ENCODE measurements at regions not wholly inside any gene's neighbourhood (a gene's known extent, or its start where the extent isn't known, plus 50 kb on each side); places are given as distances from the start of the nearest gene placed in this dataset.

DNA sequence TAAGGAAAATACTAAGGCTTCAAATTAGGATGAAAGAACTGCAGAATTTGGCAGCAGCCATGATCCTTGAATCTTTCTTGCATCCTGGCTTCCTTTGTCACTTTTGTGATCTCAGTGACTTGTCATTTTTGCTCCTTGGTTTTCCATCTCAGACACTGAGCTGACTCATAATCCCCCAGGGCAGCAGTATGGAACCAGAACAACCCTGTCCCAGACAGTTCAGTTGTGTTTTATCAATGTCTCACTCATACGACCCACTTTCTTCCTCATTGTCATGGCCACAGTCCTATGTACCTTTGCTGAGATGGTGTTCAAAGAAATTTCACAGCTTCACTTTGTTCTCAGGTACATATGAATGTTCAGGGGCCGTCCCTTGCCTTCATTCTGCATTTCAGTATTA, 488.5 kb upstream of the BTBD3 start:
- no peak overlapping the region for H3K4me3 ChIP-seq (ENCODE audit: insufficient read depth, low read depth, low read length)
- no peak overlapping the region for H3K56ac ChIP-seq (ENCODE audit: extremely low read depth, insufficient read depth, low read length)
- no CpG with 5 or more reads among the region's 2 CpGs for WGBS, 2 experiments (ENCODE audit: extremely low coverage in 2 of 2, insufficient read length in 1 of 2)
- H2BK5ac ChIP-seq (ENCODE audit: low read depth, low read length, poor library complexity, severe bottlenecking): no peak overlapping the region
- H4K5ac ChIP-seq (ENCODE audit: low read depth, low read length): no peak overlapping the region
- no peak overlapping the region for H4K8ac ChIP-seq (ENCODE audit: low read depth in 2 of 2, low read length in 2 of 2)
- H3K27ac ChIP-seq (ENCODE audit: insufficient read depth, low read length): no peak overlapping the region
- H2BK20ac ChIP-seq (ENCODE audit: low read depth, low read length): no peak overlapping the region
- H3K14ac ChIP-seq (replicated peaks; ENCODE audit: low read depth, low read length): no peak overlapping the region
- intact Hi-C loops (cut with micrococcal nuclease): no loop called here
- H3K79me1 ChIP-seq (ENCODE audit: low read depth in 1 of 2, low read length in 2 of 2): no peaks in the 10 kb centered on the region
- DNase-seq: no peak
- ChIA-PET POLR2A (ENCODE audit: unreplicated experiment) (no interaction called here), CTCF (no interaction called here)
- H3K9me3 ChIP-seq (ENCODE audit: control insufficient read depth, insufficient read depth, low read length): no peaks in the 10 kb centered on the region
- ATAC-seq (ENCODE audit: low read depth): no peak
- H2AFZ ChIP-seq (replicated peaks; ENCODE audit: low read length, poor library complexity): no peak overlapping the region
- no peaks in the 10 kb centered on the region for H3K36me3 ChIP-seq (ENCODE audit: control insufficient read depth, insufficient read depth, low read length)
- BruUV-seq (replicated peaks): no TSS peak
- peaks cover 3% of the 10 kb centered on the region; the same call in 1 of the 2 replicates for H3K4me1 ChIP-seq (ENCODE audit: control insufficient read depth, insufficient read depth, low read length)
- no peaks in the 10 kb centered on the region for H3K9me1 ChIP-seq (ENCODE audit: insufficient read depth, low read length)
- dilution Hi-C loops (cut with HindIII; ENCODE audit: low sequenced_read_pairs, unreplicated experiment): no loop called here
- no peak overlapping the region for H4K91ac ChIP-seq (ENCODE audit: insufficient read depth, low read depth, low read length)
- TF ChIP-seq, protein P1, sequence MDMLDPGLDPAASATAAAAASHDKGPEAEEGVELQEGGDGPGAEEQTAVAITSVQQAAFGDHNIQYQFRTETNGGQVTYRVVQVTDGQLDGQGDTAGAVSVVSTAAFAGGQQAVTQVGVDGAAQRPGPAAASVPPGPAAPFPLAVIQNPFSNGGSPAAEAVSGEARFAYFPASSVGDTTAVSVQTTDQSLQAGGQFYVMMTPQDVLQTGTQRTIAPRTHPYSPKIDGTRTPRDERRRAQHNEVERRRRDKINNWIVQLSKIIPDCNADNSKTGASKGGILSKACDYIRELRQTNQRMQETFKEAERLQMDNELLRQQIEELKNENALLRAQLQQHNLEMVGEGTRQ (IDR thresholded peaks at IDR 0.05; ENCODE audit: low read depth, low read length): no peak
- TF ChIP-seq POLR2A (IDR thresholded peaks at IDR 0.05; ENCODE audit: low read depth, low read length) (no peak), RFX5 (IDR thresholded peaks at IDR 0.05; ENCODE audit: low read depth, low read length) (no peak), RAD21 (IDR thresholded peaks at IDR 0.05; ENCODE audit: low read length) (no peak), SMC3 (IDR thresholded peaks at IDR 0.05; ENCODE audit: low read depth, low read length) (no peak), FOS (IDR thresholded peaks at IDR 0.05; ENCODE audit: low read depth, low read length) (no peak), BHLHE40 (IDR thresholded peaks at IDR 0.05; ENCODE audit: low read depth, low read length) (no peak), MXI1 (IDR thresholded peaks at IDR 0.05; ENCODE audit: borderline replicate concordance, low read depth, low read length) (no peak), MAZ (IDR thresholded peaks at IDR 0.05; ENCODE audit: borderline replicate concordance, low read depth, low read length) (no peak), CEBPB (IDR thresholded peaks at IDR 0.05; ENCODE audit: low read depth, low read length) (no peak), CHD1 (IDR thresholded peaks at IDR 0.05; ENCODE audit: low read depth, low read length) (no peak), MAFK (IDR thresholded peaks at IDR 0.05; ENCODE audit: low read depth, low read length) (no peak), NFE2L2 (IDR thresholded peaks at IDR 0.05; ENCODE audit: low read depth, low read length) (no peak), RCOR1 (IDR thresholded peaks at IDR 0.05; ENCODE audit: insufficient replicate concordance, low read length) (no peak)
- TF ChIP-seq, protein P2, sequence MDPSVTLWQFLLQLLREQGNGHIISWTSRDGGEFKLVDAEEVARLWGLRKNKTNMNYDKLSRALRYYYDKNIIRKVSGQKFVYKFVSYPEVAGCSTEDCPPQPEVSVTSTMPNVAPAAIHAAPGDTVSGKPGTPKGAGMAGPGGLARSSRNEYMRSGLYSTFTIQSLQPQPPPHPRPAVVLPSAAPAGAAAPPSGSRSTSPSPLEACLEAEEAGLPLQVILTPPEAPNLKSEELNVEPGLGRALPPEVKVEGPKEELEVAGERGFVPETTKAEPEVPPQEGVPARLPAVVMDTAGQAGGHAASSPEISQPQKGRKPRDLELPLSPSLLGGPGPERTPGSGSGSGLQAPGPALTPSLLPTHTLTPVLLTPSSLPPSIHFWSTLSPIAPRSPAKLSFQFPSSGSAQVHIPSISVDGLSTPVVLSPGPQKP (IDR thresholded peaks at IDR 0.05; ENCODE audit: borderline replicate concordance, low read depth, low read length): no peak
- TF ChIP-seq, protein P3, sequence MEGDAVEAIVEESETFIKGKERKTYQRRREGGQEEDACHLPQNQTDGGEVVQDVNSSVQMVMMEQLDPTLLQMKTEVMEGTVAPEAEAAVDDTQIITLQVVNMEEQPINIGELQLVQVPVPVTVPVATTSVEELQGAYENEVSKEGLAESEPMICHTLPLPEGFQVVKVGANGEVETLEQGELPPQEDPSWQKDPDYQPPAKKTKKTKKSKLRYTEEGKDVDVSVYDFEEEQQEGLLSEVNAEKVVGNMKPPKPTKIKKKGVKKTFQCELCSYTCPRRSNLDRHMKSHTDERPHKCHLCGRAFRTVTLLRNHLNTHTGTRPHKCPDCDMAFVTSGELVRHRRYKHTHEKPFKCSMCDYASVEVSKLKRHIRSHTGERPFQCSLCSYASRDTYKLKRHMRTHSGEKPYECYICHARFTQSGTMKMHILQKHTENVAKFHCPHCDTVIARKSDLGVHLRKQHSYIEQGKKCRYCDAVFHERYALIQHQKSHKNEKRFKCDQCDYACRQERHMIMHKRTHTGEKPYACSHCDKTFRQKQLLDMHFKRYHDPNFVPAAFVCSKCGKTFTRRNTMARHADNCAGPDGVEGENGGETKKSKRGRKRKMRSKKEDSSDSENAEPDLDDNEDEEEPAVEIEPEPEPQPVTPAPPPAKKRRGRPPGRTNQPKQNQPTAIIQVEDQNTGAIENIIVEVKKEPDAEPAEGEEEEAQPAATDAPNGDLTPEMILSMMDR (conservative IDR thresholded peaks at IDR 0.05; ENCODE audit: low read depth, low read length): no peak
- H2AK9ac ChIP-seq (replicated peaks; ENCODE audit: low read depth, low read length, poor library complexity): no peak overlapping the region
- H3K27me3 ChIP-seq (ENCODE audit: control insufficient read depth, insufficient read depth, low read length): no peaks in the 10 kb centered on the region
- no peak overlapping the region for H3K4me2 ChIP-seq (ENCODE audit: low read depth, low read length)
- no peaks in the 10 kb centered on the region for H4K20me1 ChIP-seq (ENCODE audit: insufficient read depth, low read length)
- H2AK5ac ChIP-seq (ENCODE audit: low read depth, low read length): no peak overlapping the region
- in situ Hi-C loops (cut with MboI; ENCODE audit: low sequenced_read_pairs): no loop called here
- H3K23ac ChIP-seq (ENCODE audit: low read depth, low read length): no peak overlapping the region
- no peak overlapping the region for H2BK15ac ChIP-seq (ENCODE audit: low read depth, low read length)
- H3K9ac ChIP-seq (ENCODE audit: low read depth, low read length): no peak overlapping the region
- no peak overlapping the region for H2BK120ac ChIP-seq (ENCODE audit: low read depth, low read length)
- H3K4ac ChIP-seq (ENCODE audit: low read depth, low read length): no peak overlapping the region
- H3K18ac ChIP-seq (ENCODE audit: low read depth, low read length): no peak overlapping the region
